Cardiac fibroblast (primary cell): ENCODE measurements at regions not wholly inside any gene's neighbourhood (a gene's known extent, or its start where the extent isn't known, plus 50 kb on each side); places are given as distances from the start of the nearest gene placed in this dataset.

Experiments used
- DNase-seq, 2 donors: peaks; one replicate each; pipeline versions ENCODE4 v3.0.0 to v3.0.0-alpha.2; 2010; ENCODE audit warnings: low read depth in 2 of 2
- H3K4me3 ChIP-seq, 2 donors: replicated peaks in 1 of 2; 1 replicate in 1 of 2; 2 replicates in 1 of 2; pipeline ENCODE4 v1.5.1; 2011; ENCODE audit warnings: low read depth in 2 of 2, low read length in 2 of 2, mild to moderate bottlenecking in 2 of 2, moderate library complexity in 1 of 2
- CTCF ChIP-seq: IDR thresholded peaks from one replicate; pipeline ENCODE4 v1.5.1; 2011; ENCODE audit warnings: low read depth, mild to moderate bottlenecking, low read length, inconsistent platforms

GRCh38 chr1:229093238-229093540, 177.7 kb upstream of the RAB4A start:
- H3K4me3 ChIP-seq, result no peak overlapping the region
- TF ChIP-seq CTCF, result no peak
- DNase-seq, result no peak

GRCh38 chr1:229093609-229094336, 177.1 kb upstream of the RAB4A start:
- no peak for DNase-seq
- no peak for TF ChIP-seq CTCF
- H3K4me3 ChIP-seq, result no peak overlapping the region

- no peak overlapping the region for H3K4me3 ChIP-seq
- DNase-seq, result peak; percentile 8 to 67
- TF ChIP-seq CTCF, result no peak
Observed at GRCh38 chr1:229094476-229095311, 176.2 kb upstream of the RAB4A start.

- no peak overlapping the region for H3K4me3 ChIP-seq
- no peak for TF ChIP-seq CTCF
- DNase-seq, result no peak
Observed at GRCh38 chr1:229095325-229095724, 175.6 kb upstream of the RAB4A start.

- no peak for DNase-seq
- no peak overlapping the region for H3K4me3 ChIP-seq
- TF ChIP-seq CTCF, result no peak
Observed at GRCh38 chr1:229097356-229097755, 173.6 kb upstream of the RAB4A start.

- no peak for DNase-seq
- H3K4me3 ChIP-seq, result no peak overlapping the region
- no peak for TF ChIP-seq CTCF
Observed at GRCh38 chr1:229098361-229098760, 172.6 kb upstream of the RAB4A start.
